Panc1 (cell line): ENCODE measurements at regions not wholly inside any gene's neighbourhood (a gene's known extent, or its start where the extent isn't known, plus 50 kb on each side); places are given as distances from the start of the nearest gene placed in this dataset.

Experiments
- ATAC-seq: fragments of 200-7000 bp; cut with Tn5 transposase; 2 replicates; pipeline ENCODE4 v1.9.1; 2020; ENCODE audit warnings: mild to moderate bottlenecking, moderate library complexity
- BruUV-seq: library from RNA; stranded (reverse); fragments of 400-500 nt; replicated peaks from 2 replicates; lab custom pipeline; 2021; lab: Mats Ljungman, UMichigan
- CTCF ChIA-PET: fragments of 300-600 bp; sonication (Branson Sonifier 250); formaldehyde crosslinking; loops from one replicate; lab custom pipeline; 2022; ENCODE audit warnings: antibody characterized with exemption; lab: Charles Lee
- POLR2A ChIA-PET: fragments of 300-600 bp; sonication (Branson Sonifier 250); formaldehyde crosslinking; loops from one replicate; lab custom pipeline; 2022; ENCODE audit warnings: antibody characterized with exemption; lab: Charles Lee
- DNase-seq: peaks from one replicate; pipeline ENCODE4 v3.0.0-alpha.2; 2010; ENCODE audit warnings: low read depth, low spot score
- H3K27ac ChIP-seq: 2 replicates; pipeline ENCODE4 v1.5.1; 2011; ENCODE audit warnings: mild to moderate bottlenecking, low read length, inconsistent platforms
- H3K27me3 ChIP-seq: fragments of 200-500 bp; sonication (Bioruptor generic); 2 replicates; pipeline ENCODE4 v1.6.0; 2014; ENCODE audit warnings: low read length, inconsistent platforms; ENCODE audit not compliant: control insufficient read depth, insufficient read depth
- H3K36me3 ChIP-seq: fragments of 200-500 bp; sonication (Bioruptor generic); 2 replicates; pipeline ENCODE4 v1.5.1; 2014; ENCODE audit warnings: inconsistent platforms, mild to moderate bottlenecking, low read length, moderate library complexity; ENCODE audit not compliant: control insufficient read depth, insufficient read depth
- H3K4me1 ChIP-seq: 2 replicates; pipeline ENCODE4 v1.5.1; 2011; ENCODE audit warnings: inconsistent platforms, mild to moderate bottlenecking, low read length, moderate library complexity; ENCODE audit not compliant: control insufficient read depth, insufficient read depth
- H3K4me3 ChIP-seq, 2 experiments: 2 replicates each; pipeline ENCODE4 v1.5.1; 2011 to 2012; ENCODE audit warnings: low read depth in 2 of 2, low read length in 2 of 2, mild to moderate bottlenecking in 2 of 2, inconsistent platforms in 1 of 2, moderate library complexity in 1 of 2
- H3K9me3 ChIP-seq: fragments of 200-500 bp; sonication (Bioruptor generic); 2 replicates; pipeline ENCODE4 v1.5.1; 2014; ENCODE audit warnings: low read depth, mild to moderate bottlenecking, inconsistent platforms, low read length, moderate library complexity; ENCODE audit not compliant: control insufficient read depth, insufficient read depth
- CTCF ChIP-seq: fragments of 450-650 bp; IDR thresholded peaks from 2 replicates; pipeline ENCODE4 v1.5.1; 2017; ENCODE audit warnings: mild to moderate bottlenecking
- POLR2AphosphoS5 ChIP-seq: IDR thresholded peaks from 2 replicates; pipeline ENCODE4 v1.6.1; 2012; ENCODE audit warnings: mild to moderate bottlenecking, low read depth, low read length, moderate library complexity
- REST ChIP-seq, 2 experiments: IDR thresholded peaks; 2 replicates each; pipeline ENCODE4 v1.6.1; 2011 to 2012; ENCODE audit warnings: low read depth in 2 of 2, control low read depth in 1 of 2, low read length in 1 of 2, mild to moderate bottlenecking in 1 of 2, moderate library complexity in 1 of 2; ENCODE audit not compliant: insufficient read depth in 1 of 2
- SIN3A ChIP-seq: IDR thresholded peaks from 2 replicates; pipeline ENCODE4 v1.6.1; 2012; ENCODE audit warnings: low read depth, mild to moderate bottlenecking, low read length, moderate library complexity, borderline replicate concordance; ENCODE audit not compliant: insufficient read depth
- TCF7L2 ChIP-seq: IDR thresholded peaks from 2 replicates; pipeline ENCODE4 v1.6.1; 2011; ENCODE audit warnings: mild to moderate bottlenecking, low read depth, low read length, inconsistent platforms
- in situ Hi-C: cut with HindIII; loops from 2 replicates; pipeline ENCODE4 v1.10.0; 2016; ENCODE audit warnings: low sequenced_read_pairs, low pct_unique_long_range_greater_than_20kb
- intact Hi-C: fragments of 100-400 bp; cut with micrococcal nuclease; formaldehyde crosslinking; loops from one replicate; pipeline ENCODE4 v1.10.0; 2022; ENCODE audit not compliant: unreplicated experiment

GRCh38 chr12:60995256-60995825 lies 1264.9 kb upstream of the USP15 start:
- CTCF ChIA-PET, result no interaction called here
- no peaks in the 10 kb centered on the region for H3K4me1 ChIP-seq
- BruUV-seq, result no TSS peak
- H3K27me3 ChIP-seq, result no peaks in the 10 kb centered on the region
- H3K4me3 ChIP-seq, result no peak overlapping the region
- no peak overlapping the region for H3K27ac ChIP-seq
- TF ChIP-seq REST (IDR thresholded peaks at IDR 0.05; ENCODE audit: insufficient read depth in 1 of 2, low read depth in 2 of 2, low read length in 1 of 2) (no peak), POLR2AphosphoS5 (no peak), SIN3A (no peak), CTCF (no peak), TCF7L2 (no peak)
- POLR2A ChIA-PET, result no interaction called here
- no peaks in the 10 kb centered on the region for H3K36me3 ChIP-seq
- ATAC-seq (no peak), DNase-seq (no peak)
- H3K9me3 ChIP-seq, result peaks cover 3% of the 10 kb centered on the region; the same call in 1 of the 2 replicates
- intact Hi-C loops (no loop called here), in situ Hi-C loops (no loop called here)

GRCh38 chr12:60997869-60998378 lies 1262.3 kb upstream of the USP15 start:
- TF ChIP-seq CTCF (no peak), REST (IDR thresholded peaks at IDR 0.05; ENCODE audit: insufficient read depth in 1 of 2, low read depth in 2 of 2, low read length in 1 of 2) (no peak), SIN3A (no peak), TCF7L2 (no peak), POLR2AphosphoS5 (no peak)
- Histone ChIP-seq H3K4me3 (no peak overlapping the region), H3K36me3 (no peaks in the 10 kb centered on the region), H3K27ac (no peak overlapping the region), H3K4me1 (no peaks in the 10 kb centered on the region), H3K27me3 (no peaks in the 10 kb centered on the region), H3K9me3 (peaks cover 3% of the 10 kb centered on the region; the same call in 1 of the 2 replicates)
- intact Hi-C loops, result no loop called here
- ChIA-PET CTCF (no interaction called here), POLR2A (no interaction called here)
- DNase-seq (no peak), ATAC-seq (no peak)
- no TSS peak for BruUV-seq
- in situ Hi-C loops, result no loop called here
